ENCODE measurements at regions not wholly inside any gene's neighbourhood (a gene's known extent, or its start where the extent isn't known, plus 50 kb on each side); places are given as distances from the start of the nearest gene placed in this dataset.

DNA sequence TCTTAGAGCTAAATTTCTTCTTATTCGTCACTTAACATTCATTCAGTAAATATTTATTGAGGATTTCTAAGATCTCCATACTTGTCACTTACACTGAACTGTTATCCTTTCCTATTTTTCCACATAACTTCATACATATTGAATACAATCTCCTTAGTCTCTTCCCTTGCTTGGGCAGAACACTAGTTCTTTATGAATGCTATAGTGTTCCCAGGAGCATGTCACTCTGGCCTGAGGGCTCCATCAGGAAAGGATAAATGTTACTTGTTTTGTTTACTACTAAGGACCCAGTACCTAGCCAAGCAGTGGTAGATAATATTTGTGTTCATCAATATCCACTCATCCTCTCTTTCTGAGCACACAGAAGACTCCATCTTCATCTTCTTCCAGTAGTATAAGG lies 544.7 kb downstream of the ZEB2 start:
- TF ChIP-seq, protein P1, sequence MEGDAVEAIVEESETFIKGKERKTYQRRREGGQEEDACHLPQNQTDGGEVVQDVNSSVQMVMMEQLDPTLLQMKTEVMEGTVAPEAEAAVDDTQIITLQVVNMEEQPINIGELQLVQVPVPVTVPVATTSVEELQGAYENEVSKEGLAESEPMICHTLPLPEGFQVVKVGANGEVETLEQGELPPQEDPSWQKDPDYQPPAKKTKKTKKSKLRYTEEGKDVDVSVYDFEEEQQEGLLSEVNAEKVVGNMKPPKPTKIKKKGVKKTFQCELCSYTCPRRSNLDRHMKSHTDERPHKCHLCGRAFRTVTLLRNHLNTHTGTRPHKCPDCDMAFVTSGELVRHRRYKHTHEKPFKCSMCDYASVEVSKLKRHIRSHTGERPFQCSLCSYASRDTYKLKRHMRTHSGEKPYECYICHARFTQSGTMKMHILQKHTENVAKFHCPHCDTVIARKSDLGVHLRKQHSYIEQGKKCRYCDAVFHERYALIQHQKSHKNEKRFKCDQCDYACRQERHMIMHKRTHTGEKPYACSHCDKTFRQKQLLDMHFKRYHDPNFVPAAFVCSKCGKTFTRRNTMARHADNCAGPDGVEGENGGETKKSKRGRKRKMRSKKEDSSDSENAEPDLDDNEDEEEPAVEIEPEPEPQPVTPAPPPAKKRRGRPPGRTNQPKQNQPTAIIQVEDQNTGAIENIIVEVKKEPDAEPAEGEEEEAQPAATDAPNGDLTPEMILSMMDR (IDR thresholded peaks at IDR 0.05): no peak
- no peak for TF ChIP-seq POLR2A (IDR thresholded peaks at IDR 0.05)
